Stimulated activated CD8-positive, alpha-beta memory T cell treated with anti-CD3 and anti-CD28 coated beads, Interleukin-15, amount 100 ng/mL, for 1 hour (primary cell): ENCODE measurements at regions not wholly inside any gene's neighbourhood (a gene's known extent, or its start where the extent isn't known, plus 50 kb on each side); places are given as distances from the start of the nearest gene placed in this dataset.
"Not testable (repeated sequence)": the region's sequence is repeated elsewhere in the genome, so short reads cannot be mapped to it uniquely, and the experiment has no call there.

ENCODE experiments used
- DNase-seq: peaks from one replicate; pipeline ENCODE4 v3.0.0-alpha.2; 2020; ENCODE audit warnings: low read depth

GRCh38 chr5:126009566-126009965 lies 413.6 kb upstream of the GRAMD2B start:
- no peak for DNase-seq

GRCh38 chr5:126011526-126011925 lies 411.7 kb upstream of the GRAMD2B start:
- DNase-seq, result not testable (repeated sequence)

- no peak for DNase-seq
Observed at GRCh38 chr5:126014676-126015075, 408.5 kb upstream of the GRAMD2B start.

GRCh38 chr5:126015235-126016181 lies 407.7 kb upstream of the GRAMD2B start:
- no peak for DNase-seq

- DNase-seq, result no peak
Observed at GRCh38 chr5:126016256-126016655, 407.0 kb upstream of the GRAMD2B start.

GRCh38 chr5:126017096-126017495 lies 406.1 kb upstream of the GRAMD2B start:
- no peak for DNase-seq

- no peak for DNase-seq
Observed at GRCh38 chr5:126020770-126021169, 402.4 kb upstream of the GRAMD2B start.

- no peak for DNase-seq
Observed at GRCh38 chr5:126023994-126024441, 399.2 kb upstream of the GRAMD2B start.

GRCh38 chr5:126027149-126027548 lies 396.1 kb upstream of the GRAMD2B start:
- DNase-seq, result no peak

GRCh38 chr5:126027652-126028051 lies 395.6 kb upstream of the GRAMD2B start:
- DNase-seq, result no peak

- no peak for DNase-seq
Observed at GRCh38 chr5:126028336-126028735, 394.9 kb upstream of the GRAMD2B start.

- not testable (repeated sequence) for DNase-seq
Observed at GRCh38 chr5:126029282-126029681, 393.9 kb upstream of the GRAMD2B start.

- DNase-seq, result no peak
Observed at GRCh38 chr5:126030698-126031097, 392.5 kb upstream of the GRAMD2B start.

GRCh38 chr5:126031989-126032716 lies 391.1 kb upstream of the GRAMD2B start:
- no peak for DNase-seq

GRCh38 chr5:126043688-126044087 lies 379.5 kb upstream of the GRAMD2B start:
- no peak for DNase-seq

- DNase-seq, result no peak
Observed at GRCh38 chr5:126044111-126044668, 379.0 kb upstream of the GRAMD2B start.

- DNase-seq, result no peak
Observed at GRCh38 chr5:126044931-126045565, 378.2 kb upstream of the GRAMD2B start.

GRCh38 chr5:126046318-126046717 lies 376.9 kb upstream of the GRAMD2B start:
- DNase-seq, result no peak

GRCh38 chr5:126046846-126047571 lies 376.2 kb upstream of the GRAMD2B start:
- no peak for DNase-seq

GRCh38 chr5:126052120-126052519 lies 371.1 kb upstream of the GRAMD2B start:
- no peak for DNase-seq

- DNase-seq, result no peak
Observed at GRCh38 chr5:126052791-126053190, 370.4 kb upstream of the GRAMD2B start.

GRCh38 chr5:126053630-126054029 lies 369.6 kb upstream of the GRAMD2B start:
- no peak for DNase-seq
